ENCODE measurements at regions not wholly inside any gene's neighbourhood (a gene's known extent, or its start where the extent isn't known, plus 50 kb on each side); places are given as distances from the start of the nearest gene placed in this dataset.

DNA sequence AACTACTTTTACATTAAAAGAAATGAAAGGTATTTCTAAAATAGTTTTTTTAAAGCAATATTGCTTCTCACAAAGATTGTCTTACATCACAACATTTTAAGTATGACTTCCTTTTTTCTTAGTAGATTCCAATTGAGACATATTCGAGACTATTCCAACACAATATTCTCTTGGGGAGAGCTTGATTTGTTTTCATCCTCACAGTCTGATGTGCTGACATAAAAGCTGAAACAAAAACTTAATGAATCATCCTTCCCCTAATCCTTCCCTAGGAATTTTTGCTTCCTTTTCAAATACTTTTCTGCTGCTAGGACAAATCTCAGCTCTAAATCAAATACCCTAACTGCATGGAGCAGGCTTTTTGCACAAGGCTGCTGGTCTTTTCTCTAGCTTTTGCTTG, 245.8 kb upstream of the MAP3K1 start:
- TF ChIP-seq, protein P1, sequence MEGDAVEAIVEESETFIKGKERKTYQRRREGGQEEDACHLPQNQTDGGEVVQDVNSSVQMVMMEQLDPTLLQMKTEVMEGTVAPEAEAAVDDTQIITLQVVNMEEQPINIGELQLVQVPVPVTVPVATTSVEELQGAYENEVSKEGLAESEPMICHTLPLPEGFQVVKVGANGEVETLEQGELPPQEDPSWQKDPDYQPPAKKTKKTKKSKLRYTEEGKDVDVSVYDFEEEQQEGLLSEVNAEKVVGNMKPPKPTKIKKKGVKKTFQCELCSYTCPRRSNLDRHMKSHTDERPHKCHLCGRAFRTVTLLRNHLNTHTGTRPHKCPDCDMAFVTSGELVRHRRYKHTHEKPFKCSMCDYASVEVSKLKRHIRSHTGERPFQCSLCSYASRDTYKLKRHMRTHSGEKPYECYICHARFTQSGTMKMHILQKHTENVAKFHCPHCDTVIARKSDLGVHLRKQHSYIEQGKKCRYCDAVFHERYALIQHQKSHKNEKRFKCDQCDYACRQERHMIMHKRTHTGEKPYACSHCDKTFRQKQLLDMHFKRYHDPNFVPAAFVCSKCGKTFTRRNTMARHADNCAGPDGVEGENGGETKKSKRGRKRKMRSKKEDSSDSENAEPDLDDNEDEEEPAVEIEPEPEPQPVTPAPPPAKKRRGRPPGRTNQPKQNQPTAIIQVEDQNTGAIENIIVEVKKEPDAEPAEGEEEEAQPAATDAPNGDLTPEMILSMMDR (conservative IDR thresholded peaks at IDR 0.05; ENCODE audit: low read depth, low read length) = no peak
- TF ChIP-seq EZH2 (IDR thresholded peaks at IDR 0.05; ENCODE audit: borderline replicate concordance, low read depth, low read length, poor library complexity, severe bottlenecking) = no peak
